ENCODE measurements at regions not wholly inside any gene's neighbourhood (a gene's known extent, or its start where the extent isn't known, plus 50 kb on each side); places are given as distances from the start of the nearest gene placed in this dataset.

DNA sequence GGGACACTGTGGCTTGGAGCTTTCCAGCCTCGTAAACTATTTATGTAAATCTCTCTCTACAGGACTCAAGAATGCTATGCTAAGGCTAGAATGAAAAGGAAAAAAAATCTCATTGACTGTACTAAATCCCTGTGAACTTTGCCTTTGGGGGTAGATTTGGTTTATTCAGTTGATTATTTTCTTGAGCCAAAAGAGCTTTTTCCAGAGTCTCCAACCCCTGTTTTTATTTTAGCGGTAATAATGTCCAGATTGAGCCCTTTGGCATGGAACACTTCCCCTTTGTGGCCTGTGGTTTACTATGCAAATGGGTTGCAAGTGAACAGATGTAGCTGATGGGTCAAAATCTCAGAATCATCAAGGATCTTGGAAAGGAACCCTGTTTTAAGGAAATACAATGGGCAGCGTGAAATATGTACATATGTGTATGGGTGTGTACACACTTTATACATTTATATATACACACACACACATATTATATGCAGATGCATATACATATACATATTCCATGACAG, 72.9 kb downstream of the FAM9B start:
- TF ChIP-seq, protein P1, sequence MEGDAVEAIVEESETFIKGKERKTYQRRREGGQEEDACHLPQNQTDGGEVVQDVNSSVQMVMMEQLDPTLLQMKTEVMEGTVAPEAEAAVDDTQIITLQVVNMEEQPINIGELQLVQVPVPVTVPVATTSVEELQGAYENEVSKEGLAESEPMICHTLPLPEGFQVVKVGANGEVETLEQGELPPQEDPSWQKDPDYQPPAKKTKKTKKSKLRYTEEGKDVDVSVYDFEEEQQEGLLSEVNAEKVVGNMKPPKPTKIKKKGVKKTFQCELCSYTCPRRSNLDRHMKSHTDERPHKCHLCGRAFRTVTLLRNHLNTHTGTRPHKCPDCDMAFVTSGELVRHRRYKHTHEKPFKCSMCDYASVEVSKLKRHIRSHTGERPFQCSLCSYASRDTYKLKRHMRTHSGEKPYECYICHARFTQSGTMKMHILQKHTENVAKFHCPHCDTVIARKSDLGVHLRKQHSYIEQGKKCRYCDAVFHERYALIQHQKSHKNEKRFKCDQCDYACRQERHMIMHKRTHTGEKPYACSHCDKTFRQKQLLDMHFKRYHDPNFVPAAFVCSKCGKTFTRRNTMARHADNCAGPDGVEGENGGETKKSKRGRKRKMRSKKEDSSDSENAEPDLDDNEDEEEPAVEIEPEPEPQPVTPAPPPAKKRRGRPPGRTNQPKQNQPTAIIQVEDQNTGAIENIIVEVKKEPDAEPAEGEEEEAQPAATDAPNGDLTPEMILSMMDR (IDR thresholded peaks at IDR 0.05), result no peak
- TF ChIP-seq EZH2 (IDR thresholded peaks at IDR 0.05) (no peak), EZH2phosphoT487 (IDR thresholded peaks at IDR 0.05) (no peak)

All from neural progenitor cell (in vitro differentiated cells).